Lower leg skin (tissue), 3 donors: ENCODE measurements at regions not wholly inside any gene's neighbourhood (a gene's known extent, or its start where the extent isn't known, plus 50 kb on each side); places are given as distances from the start of the nearest gene placed in this dataset.

Experiments
- POLR2A ChIP-seq, 2 donors: fragments of 450-650 bp; IDR thresholded peaks; one replicate each; pipeline ENCODE4 v1.6.1; 2016 to 2017; ENCODE audit warnings: antibody characterized with exemption in 2 of 2, mild to moderate bottlenecking in 1 of 2, moderate library complexity in 1 of 2
- TF ChIP-seq, protein P1 (sequence below), 3 donors: fragments of 450-650 bp; IDR thresholded peaks; one replicate each; pipeline ENCODE4 v1.5.1; 2016; ENCODE audit warnings: antibody characterized with exemption in 3 of 3, mild to moderate bottlenecking in 3 of 3, moderate library complexity in 2 of 3

DNA sequence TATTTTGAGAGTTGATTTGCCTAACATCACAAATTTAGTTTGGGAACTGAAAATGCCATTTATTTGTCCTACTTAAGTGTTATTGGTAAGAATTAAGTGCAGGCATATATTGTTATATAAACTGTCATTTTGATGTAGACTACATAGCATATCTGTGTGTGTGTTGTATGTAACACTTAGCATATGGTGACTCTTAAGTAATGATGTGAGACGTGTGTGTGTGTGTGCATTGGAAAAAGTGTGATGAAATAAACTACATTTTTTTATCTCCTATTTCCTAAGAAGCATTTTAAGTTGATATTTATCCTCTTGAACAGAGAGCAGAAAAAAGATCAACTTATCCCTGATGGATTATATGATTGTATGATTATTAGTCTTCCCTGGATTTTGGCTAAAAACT, 588.2 kb upstream of the SUCLG2 start:
- TF ChIP-seq, protein P1, sequence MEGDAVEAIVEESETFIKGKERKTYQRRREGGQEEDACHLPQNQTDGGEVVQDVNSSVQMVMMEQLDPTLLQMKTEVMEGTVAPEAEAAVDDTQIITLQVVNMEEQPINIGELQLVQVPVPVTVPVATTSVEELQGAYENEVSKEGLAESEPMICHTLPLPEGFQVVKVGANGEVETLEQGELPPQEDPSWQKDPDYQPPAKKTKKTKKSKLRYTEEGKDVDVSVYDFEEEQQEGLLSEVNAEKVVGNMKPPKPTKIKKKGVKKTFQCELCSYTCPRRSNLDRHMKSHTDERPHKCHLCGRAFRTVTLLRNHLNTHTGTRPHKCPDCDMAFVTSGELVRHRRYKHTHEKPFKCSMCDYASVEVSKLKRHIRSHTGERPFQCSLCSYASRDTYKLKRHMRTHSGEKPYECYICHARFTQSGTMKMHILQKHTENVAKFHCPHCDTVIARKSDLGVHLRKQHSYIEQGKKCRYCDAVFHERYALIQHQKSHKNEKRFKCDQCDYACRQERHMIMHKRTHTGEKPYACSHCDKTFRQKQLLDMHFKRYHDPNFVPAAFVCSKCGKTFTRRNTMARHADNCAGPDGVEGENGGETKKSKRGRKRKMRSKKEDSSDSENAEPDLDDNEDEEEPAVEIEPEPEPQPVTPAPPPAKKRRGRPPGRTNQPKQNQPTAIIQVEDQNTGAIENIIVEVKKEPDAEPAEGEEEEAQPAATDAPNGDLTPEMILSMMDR (IDR thresholded peaks at IDR 0.05): no peak
- TF ChIP-seq POLR2A (IDR thresholded peaks at IDR 0.05): no peak
